ENCODE measurements at regions not wholly inside any gene's neighbourhood (a gene's known extent, or its start where the extent isn't known, plus 50 kb on each side); places are given as distances from the start of the nearest gene placed in this dataset.

DNA sequence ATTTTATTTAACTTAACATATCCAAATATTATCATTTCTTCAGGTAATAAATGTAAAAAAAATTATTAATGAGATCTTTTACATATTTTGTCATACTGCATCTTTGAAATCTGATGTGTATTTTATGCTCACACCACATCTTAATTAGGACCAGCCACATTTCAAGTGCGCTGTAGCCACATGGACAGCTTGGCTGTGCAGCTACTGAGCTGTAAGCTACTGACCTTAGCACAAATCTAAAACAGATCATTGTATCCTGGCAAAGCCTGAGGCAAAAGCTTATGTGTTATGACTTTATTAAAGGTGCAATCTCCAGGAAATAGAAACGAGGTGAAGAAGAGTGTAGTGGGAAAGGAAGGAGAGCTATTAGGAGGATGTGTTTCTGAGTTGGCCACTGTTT lies 126.7 kb upstream of the UBE2E2 start:
- DNase-seq: no peak

DNA sequence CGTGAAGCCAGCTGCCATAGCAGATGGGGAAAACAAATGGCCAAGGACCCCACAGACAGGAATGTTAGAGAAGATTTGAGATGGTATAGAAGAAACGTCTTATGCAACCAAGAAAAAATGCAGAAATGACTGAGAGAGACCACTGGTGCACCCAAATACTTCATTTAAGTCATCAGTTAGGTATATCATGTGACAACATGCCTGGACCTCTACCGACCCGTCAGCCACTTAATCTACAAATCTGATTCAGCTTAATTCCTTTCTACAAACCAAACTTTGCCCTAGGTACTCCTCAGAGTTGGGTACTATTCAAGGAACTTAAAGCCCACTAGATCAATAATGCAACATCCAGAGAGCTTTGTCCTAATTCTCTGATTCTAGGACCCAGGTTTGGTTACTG lies 126.0 kb upstream of the UBE2E2 start:
- no peak for DNase-seq

DNA sequence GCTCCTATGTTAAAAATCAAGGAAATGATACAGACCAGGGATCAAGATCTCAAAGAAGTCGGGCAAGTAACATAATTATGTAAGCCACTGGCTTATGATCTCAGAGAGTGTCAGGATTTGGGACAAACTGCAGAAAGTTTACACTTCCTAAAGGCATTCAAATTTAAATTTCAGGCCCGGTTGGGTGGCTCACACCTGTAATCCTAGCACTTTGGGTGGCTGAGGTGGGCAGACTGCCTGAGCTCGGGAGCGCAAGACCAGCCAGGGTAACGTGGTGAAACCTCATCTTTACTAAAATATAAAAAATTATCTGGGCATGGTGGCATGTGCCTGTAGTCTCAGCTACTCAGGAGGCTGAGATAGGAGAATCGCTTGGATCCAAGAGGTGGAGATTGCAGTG lies 124.4 kb upstream of the UBE2E2 start:
- no peak for DNase-seq

DNA sequence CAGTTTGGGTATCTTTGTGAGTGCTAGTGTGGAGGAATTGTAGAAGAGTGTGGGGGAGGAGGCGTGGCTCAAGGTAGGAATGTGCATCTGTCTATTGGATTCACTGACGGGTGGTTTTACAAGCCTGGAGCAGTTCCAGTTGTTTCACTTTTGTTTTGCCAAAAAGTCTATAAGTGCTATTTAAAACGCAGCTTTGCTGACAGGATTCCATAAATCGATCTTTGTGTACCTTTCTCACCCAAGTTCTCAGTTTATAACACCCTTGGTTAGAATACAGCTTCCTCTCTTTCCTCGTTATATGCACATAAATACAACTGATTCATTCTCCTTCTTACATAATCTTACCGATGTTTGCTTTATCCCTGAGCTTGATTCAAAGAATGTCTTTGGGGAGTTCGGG lies 123.2 kb upstream of the UBE2E2 start:
- DNase-seq: no peak

DNA sequence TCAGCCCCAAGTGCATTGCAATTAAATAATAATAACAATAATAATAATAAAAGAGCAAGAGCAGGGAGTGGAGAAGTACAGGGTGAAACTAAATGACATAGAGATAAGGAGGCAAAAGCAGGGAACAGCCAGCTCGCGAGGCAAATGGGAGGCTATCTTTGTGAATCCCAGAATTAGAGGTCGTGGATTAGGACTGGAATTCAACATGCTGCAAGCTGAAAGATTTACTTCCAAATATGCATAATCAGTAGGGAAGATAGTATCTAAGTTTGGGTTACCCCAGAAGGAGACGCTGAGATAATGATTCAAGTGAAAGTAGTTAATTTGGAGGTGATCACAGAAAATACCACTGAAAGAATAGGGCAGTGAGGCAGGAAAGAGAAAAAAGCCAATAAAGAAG lies 119.4 kb upstream of the UBE2E2 start:
- no peak for DNase-seq

DNA sequence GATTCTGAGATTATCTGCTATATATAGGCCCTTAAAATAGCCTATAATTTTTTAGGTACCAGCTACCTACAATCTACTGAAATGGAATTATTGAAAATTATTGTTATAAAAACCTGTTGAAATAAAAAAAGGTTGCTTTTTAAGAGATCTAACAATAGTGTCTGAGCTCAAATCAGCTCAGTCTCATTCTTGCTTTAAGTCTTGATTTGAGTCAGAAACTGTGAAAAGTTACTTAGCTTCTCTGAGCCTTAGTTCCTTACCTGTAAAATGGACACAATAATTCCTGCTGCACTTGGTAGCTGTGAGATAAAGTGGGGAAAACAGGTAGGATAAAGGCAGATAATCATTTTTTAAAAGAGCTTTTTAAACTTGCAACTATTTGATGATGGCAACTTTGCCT lies 118.8 kb upstream of the UBE2E2 start:
- no peak for DNase-seq

DNA sequence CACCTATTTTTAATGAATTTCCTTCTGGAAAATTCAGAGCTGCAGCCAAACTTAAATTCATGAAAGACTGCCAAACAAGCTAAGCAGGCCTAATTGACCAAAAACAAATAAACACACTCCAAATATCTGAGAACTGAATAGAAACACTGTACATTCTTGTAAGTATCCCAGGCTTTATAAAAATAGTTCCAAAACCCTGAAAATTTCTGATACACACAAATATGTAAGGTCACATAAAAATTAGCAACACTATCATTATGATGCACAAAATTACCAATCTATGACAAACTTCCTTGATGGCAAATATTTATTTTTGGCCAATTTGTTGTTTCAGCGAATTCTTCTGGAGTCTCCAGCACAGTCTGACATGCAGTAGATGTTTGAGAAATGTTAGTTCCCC lies 117.9 kb upstream of the UBE2E2 start:
- peak; percentile 46 for DNase-seq

DNA sequence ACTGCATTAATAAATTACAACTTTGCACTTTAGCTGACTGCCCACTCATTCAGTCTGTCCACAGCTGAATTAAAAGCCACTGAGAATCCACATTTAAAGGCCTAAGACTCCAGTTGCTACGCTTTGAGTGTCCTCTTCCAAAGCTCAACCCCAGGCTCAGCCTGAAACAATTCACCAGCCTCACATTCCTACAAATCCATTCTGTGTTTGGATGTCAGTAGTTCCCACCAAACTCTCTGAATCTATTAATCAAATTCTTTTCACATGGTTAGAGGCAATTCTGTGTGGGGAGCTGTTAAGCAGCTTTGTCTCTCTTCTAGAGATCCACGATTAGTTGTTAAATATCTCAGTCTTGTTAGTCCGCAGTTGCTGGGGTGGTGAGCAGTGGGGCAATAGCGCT lies 116.8 kb upstream of the UBE2E2 start:
- peak; percentile 38 for DNase-seq

DNA sequence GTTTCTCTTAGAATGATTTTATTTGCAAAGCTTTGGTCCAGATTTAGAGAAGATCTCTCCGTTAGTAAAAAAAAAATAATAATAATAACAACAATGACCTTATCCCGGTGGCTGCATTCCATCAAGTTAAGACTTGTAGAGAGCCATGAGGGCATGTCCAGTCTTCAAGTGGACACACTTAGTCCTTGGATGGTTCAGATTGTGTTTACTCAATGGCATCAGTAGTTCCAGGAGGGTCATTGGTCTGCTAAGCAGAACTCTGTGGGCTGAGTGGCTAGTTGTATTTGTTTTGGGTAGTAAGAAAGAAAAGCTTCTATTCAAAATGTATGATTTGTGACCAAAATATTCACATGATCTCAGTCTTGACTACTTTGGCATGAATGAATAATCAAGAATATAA lies 116.3 kb upstream of the UBE2E2 start:
- DNase-seq: no peak

DNA sequence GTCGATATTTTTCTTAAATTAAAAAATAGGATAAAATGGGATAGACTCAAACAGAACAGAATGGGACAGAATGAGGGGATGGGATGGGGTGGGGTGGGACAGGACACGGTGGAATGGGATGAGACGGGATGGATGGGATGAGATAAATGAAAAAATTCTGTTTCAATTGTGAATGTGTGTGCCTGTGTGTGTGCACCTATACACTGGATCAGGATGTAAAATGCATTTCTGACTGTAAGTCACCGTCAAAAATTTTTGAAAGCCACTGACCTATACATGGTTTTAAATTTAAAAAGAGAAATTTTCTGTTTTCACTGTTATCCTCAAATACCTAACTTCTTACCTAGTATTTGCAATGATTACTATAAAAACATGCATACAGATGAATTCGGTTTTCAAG lies 108.7 kb upstream of the UBE2E2 start:
- DNase-seq: no peak

DNA sequence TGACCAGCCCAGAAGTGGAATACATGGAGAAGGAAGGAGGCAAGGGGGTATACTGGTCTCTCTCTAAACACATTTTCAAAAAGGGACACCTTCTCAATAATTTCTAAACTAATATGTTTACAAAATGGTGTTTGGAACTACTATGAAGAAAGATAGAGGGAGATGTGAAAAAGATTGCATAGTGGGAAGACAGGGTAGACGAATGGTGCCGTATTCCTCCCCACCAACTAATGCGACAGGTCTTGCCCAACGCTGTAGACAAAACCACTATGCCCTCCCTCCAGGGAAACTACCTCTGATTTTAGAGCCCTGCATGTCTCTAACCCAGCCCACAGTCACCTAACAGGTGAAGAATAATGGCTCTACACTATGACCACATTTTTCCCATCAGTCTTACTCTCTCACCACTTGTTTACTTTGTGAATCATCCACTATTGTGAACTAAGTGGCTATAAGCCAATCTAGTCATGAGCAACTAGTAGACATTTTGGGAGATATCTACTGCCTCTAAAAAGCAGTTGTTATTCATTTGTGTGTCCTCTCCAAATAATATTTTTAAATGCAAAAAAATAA lies 108.2 kb upstream of the UBE2E2 start:
- DNase-seq: peak; percentile 59

DNA sequence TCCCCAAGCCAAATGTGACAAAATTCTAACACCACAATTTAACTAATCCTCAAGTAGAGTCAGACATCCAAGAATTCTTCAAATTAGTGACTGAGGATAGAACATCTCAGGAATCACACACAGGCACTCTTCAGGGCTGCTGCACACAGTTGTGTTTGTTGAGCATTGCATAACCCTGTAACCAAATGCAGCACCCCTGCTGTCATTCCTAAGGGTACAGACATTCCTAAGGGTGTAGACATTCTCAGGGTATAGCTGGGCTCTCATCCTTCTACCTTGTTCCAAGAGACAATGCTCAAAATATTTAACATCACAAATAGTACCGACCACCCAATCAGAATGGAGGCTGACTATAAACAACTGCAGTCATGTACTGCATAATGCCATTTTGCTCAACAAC lies 107.1 kb upstream of the UBE2E2 start:
- DNase-seq: peak; percentile 45

DNA sequence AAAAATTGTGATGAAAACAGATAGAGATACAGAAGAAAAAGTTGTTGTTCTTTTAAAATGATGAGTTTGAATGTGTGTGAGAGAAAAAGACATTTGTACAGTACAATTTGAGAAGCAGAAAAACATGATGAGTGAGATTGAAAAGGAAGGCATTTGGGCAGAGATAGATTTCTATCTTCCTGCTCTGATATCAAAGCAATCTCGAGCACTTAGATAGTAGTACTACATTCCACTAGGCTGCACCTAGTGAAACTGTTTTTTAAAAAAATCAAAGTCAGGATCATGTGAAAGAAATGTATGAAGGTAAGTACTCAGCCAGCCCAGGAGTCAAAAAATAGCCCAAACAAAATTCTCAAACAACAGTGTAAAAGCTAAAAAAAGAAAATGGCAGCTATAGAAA lies 104.1 kb upstream of the UBE2E2 start:
- no peak for DNase-seq

DNA sequence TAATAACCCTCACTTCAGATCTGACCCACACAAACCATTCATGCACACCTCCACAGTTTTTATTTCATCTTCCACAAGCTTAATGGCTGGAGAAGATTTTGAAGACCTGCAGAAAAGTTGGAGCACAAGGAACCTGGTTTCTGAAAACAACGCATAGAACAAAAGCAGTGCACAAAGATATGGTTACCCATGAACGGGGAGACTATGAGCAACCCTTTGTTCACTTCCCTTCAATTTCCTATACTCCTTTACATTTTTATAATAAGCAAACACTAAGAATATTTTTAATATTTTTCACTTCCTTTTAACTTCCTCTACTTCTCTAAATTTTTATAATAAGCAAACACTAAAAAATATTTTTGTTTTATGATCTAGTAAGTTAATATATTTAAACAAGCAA lies 103.5 kb upstream of the UBE2E2 start:
- DNase-seq: no peak

DNA sequence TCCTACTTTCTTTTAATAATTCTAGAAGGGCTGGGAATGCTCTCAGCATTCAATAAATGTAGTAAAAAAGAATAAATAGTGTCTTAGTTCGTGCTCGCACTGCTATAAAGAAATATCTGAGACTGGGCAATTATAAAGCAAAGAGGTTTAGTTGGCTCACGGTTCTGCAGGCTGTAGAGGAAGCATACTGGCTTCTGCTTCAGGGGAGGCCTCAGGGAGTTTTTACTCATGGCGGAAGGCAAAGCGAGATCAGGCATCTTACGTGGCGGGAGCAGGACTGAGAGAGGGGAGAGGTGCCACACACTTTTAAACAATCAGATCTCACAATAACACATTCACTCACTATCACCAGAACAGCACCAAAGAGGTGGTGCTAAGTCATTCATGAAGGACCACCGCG lies 103.0 kb upstream of the UBE2E2 start:
- DNase-seq: no peak

DNA sequence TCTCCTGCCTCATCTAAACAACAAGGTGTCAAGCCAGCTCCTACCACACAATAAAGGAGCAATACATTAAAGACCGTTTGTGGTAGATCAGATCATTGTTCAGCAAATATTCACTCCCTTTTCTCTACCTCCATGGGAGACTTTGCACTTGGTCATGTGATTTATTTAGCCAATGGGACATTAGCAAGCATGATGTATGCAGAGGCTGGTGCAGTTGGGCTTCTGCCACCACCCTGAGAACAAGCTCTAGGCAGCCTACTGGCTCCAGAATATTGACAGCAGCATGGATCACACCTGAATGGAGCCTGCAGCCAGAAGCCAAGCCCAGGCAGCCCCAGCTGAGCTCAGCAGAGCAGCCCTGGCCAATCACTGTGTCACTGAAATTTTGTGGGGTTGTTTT lies 99.4 kb upstream of the UBE2E2 start:
- no peak for DNase-seq

DNA sequence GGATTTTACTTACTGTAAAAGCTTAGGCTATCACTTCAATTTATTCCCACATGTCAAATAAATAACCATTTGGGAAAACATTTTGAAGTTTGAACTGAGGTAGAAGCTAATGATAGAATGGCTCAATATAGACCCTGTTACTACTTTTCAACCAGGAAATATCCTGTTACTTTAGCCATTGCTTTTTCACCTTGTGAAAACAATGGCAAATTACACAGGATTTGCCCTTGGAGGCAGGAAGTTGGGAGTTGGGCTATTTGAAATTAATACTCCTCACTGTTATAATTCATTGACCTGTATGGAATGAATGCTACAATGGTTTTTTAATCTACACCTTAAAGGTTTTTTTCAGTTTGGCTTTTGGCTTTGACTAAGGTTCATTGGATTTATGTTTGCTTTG lies 98.1 kb upstream of the UBE2E2 start:
- DNase-seq: no peak

DNA sequence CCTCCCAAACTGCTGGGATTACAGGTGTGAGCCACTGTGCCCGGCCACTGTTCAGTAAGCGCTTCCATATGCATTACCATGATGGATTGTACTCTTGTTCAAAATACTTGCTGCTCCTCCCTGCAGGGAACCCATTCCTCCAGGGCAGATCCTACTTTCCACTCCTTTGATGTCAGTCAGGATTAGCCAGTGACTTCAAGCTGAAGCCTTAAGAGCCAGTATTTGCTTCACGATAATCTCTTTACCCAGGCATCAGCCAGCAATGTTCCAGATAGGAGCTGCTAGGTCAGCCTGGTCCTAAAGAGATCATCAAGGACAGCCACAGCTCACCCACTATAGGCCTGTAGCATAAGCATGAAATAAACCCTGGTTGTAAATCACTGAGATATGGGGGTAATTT lies 96.5 kb upstream of the UBE2E2 start:
- no peak for DNase-seq

DNA sequence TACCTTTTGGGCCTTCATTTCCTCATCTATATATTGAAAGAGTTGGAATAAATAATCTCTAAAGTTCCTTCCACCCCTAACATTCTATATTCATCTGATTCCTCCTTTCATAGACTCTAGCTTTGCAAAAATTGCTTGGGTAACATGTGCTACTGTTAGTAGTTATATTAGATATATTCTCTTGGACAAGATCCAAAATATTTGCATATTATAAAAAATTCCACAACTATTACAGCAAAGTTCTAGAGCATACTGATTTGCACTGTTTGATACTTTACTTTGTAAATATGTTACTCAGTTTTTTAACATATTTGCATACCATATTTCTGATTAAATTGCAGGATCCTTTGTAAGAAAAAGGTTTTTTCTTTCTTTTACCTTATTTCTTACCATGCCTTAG lies 95.9 kb upstream of the UBE2E2 start:
- no peak for DNase-seq

DNA sequence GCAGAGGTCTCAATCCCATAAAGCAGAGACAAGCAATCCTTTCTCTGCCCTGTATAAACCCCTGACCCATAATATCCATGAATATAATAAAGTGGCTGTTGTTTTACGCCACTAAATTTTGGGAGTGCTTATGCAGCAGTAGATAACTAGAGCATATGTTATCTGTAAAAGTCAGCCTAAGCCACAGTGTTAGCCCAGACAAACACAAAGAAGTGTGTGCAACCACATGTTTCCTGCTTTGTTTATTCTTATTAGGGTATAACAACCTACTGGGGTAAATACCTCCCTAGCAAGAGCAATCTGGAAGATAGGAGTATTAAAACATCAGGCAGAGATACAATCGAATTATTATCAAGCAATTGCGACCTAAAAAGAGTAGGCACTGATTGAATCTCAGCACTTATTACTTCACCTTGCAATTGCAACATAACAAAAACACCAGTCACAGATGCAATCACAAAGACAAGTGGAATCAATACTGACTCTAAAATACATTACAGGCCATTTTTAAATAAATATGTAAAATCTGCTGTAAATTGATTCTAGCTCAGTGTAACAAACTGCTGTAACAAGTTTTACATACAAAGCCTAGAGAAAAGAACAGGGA lies 94.6 kb upstream of the UBE2E2 start:
- no peak for DNase-seq

DNA sequence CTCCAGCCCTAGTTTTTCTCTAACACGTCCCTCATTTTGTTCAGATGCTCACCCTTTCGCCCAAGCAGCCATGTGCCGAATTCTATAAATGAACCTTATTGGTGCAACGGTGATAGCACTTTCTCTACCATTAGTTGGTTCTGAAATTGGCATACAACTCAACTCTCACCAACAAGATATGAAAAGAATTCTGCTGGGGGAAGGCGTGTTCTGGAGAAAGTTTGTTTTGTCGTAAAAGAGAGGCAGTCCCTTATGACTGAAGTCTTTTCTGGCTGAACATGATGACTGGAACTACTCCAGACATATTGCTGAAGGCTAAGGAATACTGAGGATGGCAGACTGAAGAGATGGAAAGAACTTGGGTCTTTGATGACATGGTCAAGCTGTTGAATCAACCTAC lies 91.8 kb upstream of the UBE2E2 start:
- DNase-seq: no peak

DNA sequence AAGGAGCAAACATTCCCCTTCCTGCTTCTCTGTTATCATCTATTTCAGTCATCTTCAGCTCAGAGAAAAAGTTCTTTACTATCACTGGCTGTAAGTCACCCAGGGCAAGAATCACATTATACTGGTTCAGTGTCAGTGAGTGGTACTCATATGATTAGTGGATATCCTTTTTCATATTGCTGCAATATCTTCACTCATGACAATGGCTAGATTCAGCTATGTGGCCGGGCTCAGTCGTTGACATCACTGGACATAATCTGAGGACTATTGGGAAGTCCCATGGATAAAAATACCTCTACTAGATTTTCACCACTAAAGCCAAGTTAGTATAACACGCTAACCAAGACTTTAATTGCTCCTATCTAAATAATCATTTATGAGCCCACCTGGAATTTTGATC lies 91.3 kb upstream of the UBE2E2 start:
- DNase-seq: no peak

DNA sequence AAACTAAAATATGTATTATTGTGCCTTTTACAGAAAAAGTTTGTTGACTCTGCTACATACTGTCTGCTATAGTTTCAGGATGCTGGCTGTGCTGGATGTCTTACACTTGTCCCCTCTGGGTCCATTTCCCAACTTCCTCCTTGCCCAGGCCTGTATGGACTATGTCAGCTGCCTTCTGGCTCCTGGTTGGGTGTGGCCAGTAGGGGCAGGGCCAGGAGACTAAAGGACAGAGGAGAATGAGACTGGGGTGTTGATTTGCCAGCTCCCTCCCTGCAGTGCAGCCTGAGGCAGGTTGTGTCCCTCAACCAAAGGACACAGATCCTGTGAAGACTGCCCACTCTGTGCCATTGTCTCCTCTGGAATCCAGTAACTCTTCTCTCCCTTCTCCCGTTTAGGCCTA lies 90.6 kb upstream of the UBE2E2 start:
- DNase-seq: no peak

DNA sequence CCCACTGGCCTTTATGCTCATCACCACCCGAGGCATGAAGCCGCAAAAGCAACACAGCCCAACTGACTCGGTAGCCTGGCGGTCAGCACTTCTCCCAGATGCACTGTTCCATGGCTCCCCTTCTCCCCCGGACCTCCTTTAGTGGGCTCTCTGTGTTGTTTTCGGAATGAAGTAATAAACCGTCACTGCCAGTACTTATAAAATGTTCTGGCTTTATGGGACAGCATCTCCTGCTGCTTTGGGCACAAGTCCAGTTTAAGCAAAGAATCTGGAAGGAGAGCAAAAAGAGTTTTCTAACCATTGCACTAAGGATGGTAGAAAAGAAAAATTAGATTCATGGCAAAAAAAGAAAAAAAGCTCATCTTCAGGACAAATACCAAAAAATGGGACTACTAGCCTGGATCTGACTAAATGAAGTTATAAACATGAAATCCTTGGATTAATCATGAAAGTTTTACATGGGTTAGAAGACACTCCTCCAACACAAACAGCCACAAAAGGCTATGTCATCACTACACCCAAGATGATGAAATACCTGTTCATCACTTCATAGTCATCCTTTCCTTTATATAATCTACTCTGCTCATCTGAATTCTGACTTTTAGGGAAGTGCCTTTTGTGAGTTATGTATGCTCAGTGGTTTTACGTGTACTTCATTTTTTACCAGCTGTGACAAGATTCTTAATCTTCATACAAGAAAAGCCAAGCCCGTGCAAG lies 89.5 kb upstream of the UBE2E2 start:
- DNase-seq: peak; percentile 43

DNA sequence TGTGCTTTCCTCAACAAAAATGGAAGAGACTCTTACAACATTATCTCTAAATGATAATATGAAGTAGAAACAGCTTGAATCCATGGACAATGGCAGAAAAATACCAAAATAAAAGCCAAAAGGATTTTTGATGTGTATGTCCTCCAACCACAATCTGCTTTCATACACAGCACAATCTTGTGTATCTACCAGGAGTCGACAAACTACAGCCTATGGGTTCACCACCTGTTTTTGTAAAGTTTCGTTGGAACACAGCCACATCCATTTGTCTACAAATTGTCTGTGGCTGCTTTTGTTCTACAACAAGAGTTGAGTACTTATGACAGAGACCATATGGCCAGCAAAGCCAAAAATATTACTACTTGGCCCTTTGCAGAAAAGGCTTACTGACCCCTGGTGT lies 88.7 kb upstream of the UBE2E2 start:
- no peak for DNase-seq
